WTC11 (cell line): ENCODE measurements at regions not wholly inside any gene's neighbourhood (a gene's known extent, or its start where the extent isn't known, plus 50 kb on each side); places are given as distances from the start of the nearest gene placed in this dataset.
A peak's percentile ranks its signal among the peaks of the same experiment; 100 is the strongest.

Experiments used
- ATAC-seq: fragments of 200-7000 bp; cut with Tn5 transposase; 2 replicates; pipeline ENCODE4 v1.10.0; 2021; ENCODE audit warnings: mild to moderate bottlenecking, moderate library complexity
- CTCF ChIA-PET: fragments of 300-600 bp; sonication (Branson Sonifier 250); formaldehyde crosslinking; loops from one replicate; lab custom pipeline; 2021; ENCODE audit warnings: antibody characterized with exemption; lab: Charles Lee
- POLR2A ChIA-PET: fragments of 350-600 bp; sonication (Branson Sonifier 250); formaldehyde crosslinking; loops from one replicate; lab custom pipeline; 2021; ENCODE audit warnings: antibody characterized with exemption; lab: Charles Lee
- DNase-seq: peaks from one replicate; pipeline ENCODE4 v3.0.0; 2021; ENCODE audit warnings: low spot score
- H3K27ac Mint-ChIP-seq: 2 replicates; pipeline ENCODE4 v1.8.0; 2021; ENCODE audit warnings: mixed read lengths
- H3K27me3 Mint-ChIP-seq: 2 replicates; pipeline ENCODE4 v1.8.0; 2021; ENCODE audit warnings: low read depth, mild to moderate bottlenecking, moderate library complexity, mixed read lengths
- H3K36me3 Mint-ChIP-seq: 2 replicates; pipeline ENCODE4 v1.8.0; 2021; ENCODE audit warnings: mixed read lengths
- H3K4me1 Mint-ChIP-seq: 2 replicates; pipeline ENCODE4 v1.8.0; 2022; ENCODE audit warnings: mixed read lengths
- H3K4me3 Mint-ChIP-seq: 2 replicates; pipeline ENCODE4 v1.8.0; 2021; ENCODE audit warnings: mild to moderate bottlenecking, moderate library complexity, mixed read lengths
- H3K9me3 Mint-ChIP-seq: 2 replicates; pipeline ENCODE4 v1.8.0; 2021; ENCODE audit warnings: mixed read lengths
- ATF2 ChIP-seq: sonication (generic); formaldehyde crosslinking; IDR thresholded peaks from 2 replicates; pipeline ENCODE4 v1.8.1; 2022; ENCODE audit warnings: low read depth, missing genetic modification reagents, borderline replicate concordance
- ATF3 ChIP-seq: sonication (generic); formaldehyde crosslinking; conservative IDR thresholded peaks from 2 replicates; pipeline ENCODE4 v1.8.1; 2022; ENCODE audit warnings: mild to moderate bottlenecking, missing genetic modification reagents
- ATF6 ChIP-seq: sonication (generic); formaldehyde crosslinking; IDR thresholded peaks from 2 replicates; pipeline ENCODE4 v1.8.1; 2023; ENCODE audit warnings: mild to moderate bottlenecking, missing genetic modification reagents
- CBFB ChIP-seq: sonication (generic); formaldehyde crosslinking; IDR thresholded peaks from 2 replicates; pipeline ENCODE4 v1.8.1; 2022; ENCODE audit warnings: mild to moderate bottlenecking, low read depth, missing genetic modification reagents
- CDX4 ChIP-seq: fragments of 250-450 bp; sonication (Bioruptor Pico); IDR thresholded peaks from 2 replicates; pipeline ENCODE4 v1.9.0; 2021; ENCODE audit warnings: moderate library complexity, mild to moderate bottlenecking, inconsistent platforms, borderline replicate concordance
- CREM ChIP-seq: sonication (generic); formaldehyde crosslinking; IDR thresholded peaks from 2 replicates; pipeline ENCODE4 v1.8.1; 2022; ENCODE audit warnings: mild to moderate bottlenecking, missing genetic modification reagents, moderate library complexity
- CTCF ChIP-seq: fragments of 200-600 bp; IDR thresholded peaks from 2 replicates; pipeline ENCODE4 v1.8.0; 2022; ENCODE audit warnings: antibody characterized with exemption
- E2F1 ChIP-seq: sonication (generic); formaldehyde crosslinking; IDR thresholded peaks from 2 replicates; pipeline ENCODE4 v1.8.0; 2022; ENCODE audit warnings: mild to moderate bottlenecking, missing genetic modification reagents
- ELF4 ChIP-seq: sonication (generic); formaldehyde crosslinking; IDR thresholded peaks from 2 replicates; pipeline ENCODE4 v1.8.1; 2022; ENCODE audit warnings: low read depth, mild to moderate bottlenecking, moderate library complexity, missing genetic modification reagents
- GTF2I ChIP-seq: fragments of 250-450 bp; sonication (Bioruptor Pico); conservative IDR thresholded peaks from 2 replicates; pipeline ENCODE4 v1.4.0; 2021; ENCODE audit warnings: mild to moderate bottlenecking
- HMGXB4 ChIP-seq: sonication (generic); formaldehyde crosslinking; IDR thresholded peaks from 2 replicates; pipeline ENCODE4 v1.8.1; 2023; ENCODE audit warnings: mild to moderate bottlenecking, moderate library complexity, missing genetic modification reagents
- IRF2 ChIP-seq: sonication (generic); formaldehyde crosslinking; IDR thresholded peaks from 2 replicates; pipeline ENCODE4 v1.8.0; 2022; ENCODE audit warnings: low read depth, missing genetic modification reagents, borderline replicate concordance
- KAT7 ChIP-seq: sonication (generic); formaldehyde crosslinking; IDR thresholded peaks from 2 replicates; pipeline ENCODE4 v1.8.1; 2023; ENCODE audit warnings: missing genetic modification reagents, mild to moderate bottlenecking, borderline replicate concordance
- NR3C1 ChIP-seq: sonication (generic); formaldehyde crosslinking; conservative IDR thresholded peaks from 2 replicates; pipeline ENCODE4 v1.8.1; 2023; ENCODE audit warnings: low read depth, mild to moderate bottlenecking, missing genetic modification reagents
- RELA ChIP-seq: sonication (generic); formaldehyde crosslinking; IDR thresholded peaks from 2 replicates; pipeline ENCODE4 v1.8.1; 2022; ENCODE audit warnings: missing genetic modification reagents, mild to moderate bottlenecking, borderline replicate concordance
- RORB ChIP-seq: fragments of 250-450 bp; sonication (Bioruptor Pico); IDR thresholded peaks from 2 replicates; pipeline ENCODE4 v1.9.0; 2021; ENCODE audit warnings: mild to moderate bottlenecking
- TEAD1 ChIP-seq: sonication (generic); formaldehyde crosslinking; IDR thresholded peaks from 2 replicates; pipeline ENCODE4 v1.8.0; 2022; ENCODE audit warnings: mild to moderate bottlenecking, missing genetic modification reagents
- USF1 ChIP-seq: sonication (generic); formaldehyde crosslinking; IDR thresholded peaks from 2 replicates; pipeline ENCODE4 v1.8.0; 2022; ENCODE audit warnings: mild to moderate bottlenecking, missing genetic modification reagents
- USF2 ChIP-seq: sonication (generic); formaldehyde crosslinking; IDR thresholded peaks from 2 replicates; pipeline ENCODE4 v1.8.1; 2023; ENCODE audit warnings: mild to moderate bottlenecking, missing genetic modification reagents, moderate library complexity
- ZBTB21 ChIP-seq: sonication (generic); formaldehyde crosslinking; IDR thresholded peaks from 2 replicates; pipeline ENCODE4 v1.8.1; 2023; ENCODE audit warnings: mild to moderate bottlenecking, missing genetic modification reagents, borderline replicate concordance
- ZNF138 ChIP-seq: sonication (generic); formaldehyde crosslinking; conservative IDR thresholded peaks from 2 replicates; pipeline ENCODE4 v1.8.1; 2022; ENCODE audit warnings: mild to moderate bottlenecking, moderate library complexity, missing genetic modification reagents
- ZNF263 ChIP-seq: sonication (generic); formaldehyde crosslinking; IDR thresholded peaks from 2 replicates; pipeline ENCODE4 v1.8.1; 2022; ENCODE audit warnings: low read depth, mild to moderate bottlenecking, moderate library complexity, missing genetic modification reagents
- ZNF396 ChIP-seq: fragments of 250-450 bp; sonication (Bioruptor Pico); IDR thresholded peaks from 2 replicates; pipeline ENCODE4 v1.8.0; 2021; ENCODE audit warnings: mild to moderate bottlenecking, moderate library complexity, borderline replicate concordance
- ZNF423 ChIP-seq: fragments of 250-450 bp; sonication (Bioruptor Pico); IDR thresholded peaks from 2 replicates; pipeline ENCODE4 v2.1.2; 2022; ENCODE audit warnings: mild to moderate bottlenecking, moderate library complexity
- ZNF512 ChIP-seq: sonication (generic); formaldehyde crosslinking; IDR thresholded peaks from 2 replicates; pipeline ENCODE4 v1.8.1; 2022; ENCODE audit warnings: missing genetic modification reagents, borderline replicate concordance

- DNase-seq (peak; percentile 29), ATAC-seq (peak; percentile 46)
- ChIA-PET CTCF (interaction anchor here (0.9 to 2.1 kb wide), 4 partner anchors 115 to 336 kb away, joined by 3 to 11 read pairs (median 6); no protein-coding TSS in a partner anchor), POLR2A (no interaction called here)
- H3K36me3 Mint-ChIP-seq = no peaks in the 10 kb centered on the region
- H3K4me1 Mint-ChIP-seq = peaks cover 25% of the 10 kb centered on the region
- no peak overlapping the region for H3K27ac Mint-ChIP-seq
- H3K9me3 Mint-ChIP-seq = no peaks in the 10 kb centered on the region
- peaks cover 27% of the 10 kb centered on the region for H3K27me3 Mint-ChIP-seq
- H3K4me3 Mint-ChIP-seq = peak overlapping the region; percentile 66
- TF ChIP-seq TEAD1 (CRISPR knock-in tag) (0 out of 2 replicates have a peak, but pooled peaks have one; percentile 26), RELA (CRISPR knock-in tag) (no peak), CTCF (no peak), HMGXB4 (CRISPR knock-in tag) (no peak), ZNF396 (CRISPR knock-in tag) (no peak), ZNF423 (no peak), CBFB (CRISPR knock-in tag) (no peak), CREM (no peak), ATF2 (CRISPR knock-in tag) (no peak), ZNF263 (CRISPR knock-in tag) (no peak), ATF6 (CRISPR knock-in tag) (no peak), ATF3 (CRISPR knock-in tag) (no peak), CDX4 (no peak), GTF2I (CRISPR knock-in tag) (no peak), NR3C1 (CRISPR knock-in tag) (no peak), E2F1 (CRISPR knock-in tag) (peak; percentile 66; the same call in 1 of the 2 replicates), USF2 (no peak), USF1 (CRISPR knock-in tag) (peak; percentile 5; the same call in 1 of the 2 replicates), KAT7 (CRISPR knock-in tag) (0 out of 2 replicates have a peak, but pooled peaks have one; percentile 22), ZNF138 (0 out of 2 replicates have a peak, but pooled peaks have one; percentile 62), IRF2 (CRISPR knock-in tag) (no peak), ZBTB21 (CRISPR knock-in tag) (no peak), RORB (no peak), ELF4 (CRISPR knock-in tag) (no peak), ZNF512 (CRISPR knock-in tag) (no peak)
These were observed 146.1 kb upstream of the SATB2 start for GRCh38 chr2:199603721-199604291.
